ENCODE measurements at regions not wholly inside any gene's neighbourhood (a gene's known extent, or its start where the extent isn't known, plus 50 kb on each side); places are given as distances from the start of the nearest gene placed in this dataset.

DNA sequence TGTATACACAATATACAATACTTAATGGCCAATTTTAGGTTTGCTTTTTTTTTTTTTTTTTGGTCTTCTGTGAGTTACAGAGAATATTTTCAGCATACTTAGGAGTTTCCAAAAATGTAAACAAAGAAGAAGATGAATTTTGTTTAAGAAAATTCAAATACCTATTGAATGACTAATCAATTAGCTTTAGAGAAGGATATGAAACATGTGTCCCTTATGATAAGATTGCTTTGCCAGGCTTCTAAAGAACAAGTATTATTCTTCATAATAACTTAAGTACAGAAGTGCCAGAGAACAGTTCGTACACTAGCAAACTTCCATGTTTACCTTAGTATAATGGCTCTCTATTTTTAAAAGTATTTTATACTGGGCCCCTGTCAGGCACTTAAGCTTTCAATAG is 1191.0 kb upstream of the NCAM2 start:
- H3K4me1 ChIP-seq: no peaks in the 10 kb centered on the region
- no peaks in the 10 kb centered on the region for H3K36me3 ChIP-seq
- H3K27ac ChIP-seq: no peak overlapping the region
- TF ChIP-seq, protein P1, sequence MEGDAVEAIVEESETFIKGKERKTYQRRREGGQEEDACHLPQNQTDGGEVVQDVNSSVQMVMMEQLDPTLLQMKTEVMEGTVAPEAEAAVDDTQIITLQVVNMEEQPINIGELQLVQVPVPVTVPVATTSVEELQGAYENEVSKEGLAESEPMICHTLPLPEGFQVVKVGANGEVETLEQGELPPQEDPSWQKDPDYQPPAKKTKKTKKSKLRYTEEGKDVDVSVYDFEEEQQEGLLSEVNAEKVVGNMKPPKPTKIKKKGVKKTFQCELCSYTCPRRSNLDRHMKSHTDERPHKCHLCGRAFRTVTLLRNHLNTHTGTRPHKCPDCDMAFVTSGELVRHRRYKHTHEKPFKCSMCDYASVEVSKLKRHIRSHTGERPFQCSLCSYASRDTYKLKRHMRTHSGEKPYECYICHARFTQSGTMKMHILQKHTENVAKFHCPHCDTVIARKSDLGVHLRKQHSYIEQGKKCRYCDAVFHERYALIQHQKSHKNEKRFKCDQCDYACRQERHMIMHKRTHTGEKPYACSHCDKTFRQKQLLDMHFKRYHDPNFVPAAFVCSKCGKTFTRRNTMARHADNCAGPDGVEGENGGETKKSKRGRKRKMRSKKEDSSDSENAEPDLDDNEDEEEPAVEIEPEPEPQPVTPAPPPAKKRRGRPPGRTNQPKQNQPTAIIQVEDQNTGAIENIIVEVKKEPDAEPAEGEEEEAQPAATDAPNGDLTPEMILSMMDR (IDR thresholded peaks at IDR 0.05): no peak
- TF ChIP-seq POLR2A (IDR thresholded peaks at IDR 0.05): no peak
- ATAC-seq (no peak), DNase-seq (no peak)
- H3K27me3 ChIP-seq: no peaks in the 10 kb centered on the region
- intact Hi-C loops (cut with DNase I): no loop called here
- WGBS, 4 donors: 55 to 59% (median 56%) methylated on average over 1 of the region's 1 CpG
- H3K9me3 ChIP-seq: peaks cover 0 to under 1% (median 0%) of the 10 kb centered on the region in 12 donors
- no peak overlapping the region for H3K4me3 ChIP-seq

DNA sequence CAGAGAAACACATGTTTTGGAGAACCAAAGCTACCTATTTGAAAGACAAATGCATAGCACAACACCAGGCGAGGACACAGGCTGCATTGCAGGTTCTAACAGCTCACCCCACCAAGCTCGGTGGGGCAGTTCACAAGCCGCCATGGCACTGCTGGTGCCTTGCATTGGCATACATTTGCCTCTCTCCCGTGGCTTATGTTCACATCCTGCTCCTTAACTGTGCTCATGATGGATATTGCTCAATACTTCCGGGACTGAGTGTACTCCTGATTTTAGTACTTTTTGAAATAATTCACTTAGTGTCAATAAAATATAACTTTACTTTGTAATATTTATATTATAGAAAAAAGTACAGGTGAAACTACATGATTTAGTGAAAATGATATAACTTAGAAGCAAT is 1187.4 kb upstream of the NCAM2 start:
- DNase-seq (no peak), ATAC-seq (no peak)
- TF ChIP-seq, protein P1 (IDR thresholded peaks at IDR 0.05): no peak
- no peak for TF ChIP-seq POLR2A (IDR thresholded peaks at IDR 0.05)
- H3K27ac ChIP-seq: no peak overlapping the region
- no peaks in the 10 kb centered on the region for H3K4me1 ChIP-seq
- H3K36me3 ChIP-seq: no peaks in the 10 kb centered on the region
- H3K9me3 ChIP-seq: peaks cover 0 to 4% (median 0%) of the 10 kb centered on the region in 12 donors
- 50 to 75% (median 59%) methylated on average over 5 of the region's 5 CpGs for WGBS, 4 donors
- no peaks in the 10 kb centered on the region for H3K27me3 ChIP-seq
- intact Hi-C loops (cut with DNase I): no loop called here
- no peak overlapping the region for H3K4me3 ChIP-seq

DNA sequence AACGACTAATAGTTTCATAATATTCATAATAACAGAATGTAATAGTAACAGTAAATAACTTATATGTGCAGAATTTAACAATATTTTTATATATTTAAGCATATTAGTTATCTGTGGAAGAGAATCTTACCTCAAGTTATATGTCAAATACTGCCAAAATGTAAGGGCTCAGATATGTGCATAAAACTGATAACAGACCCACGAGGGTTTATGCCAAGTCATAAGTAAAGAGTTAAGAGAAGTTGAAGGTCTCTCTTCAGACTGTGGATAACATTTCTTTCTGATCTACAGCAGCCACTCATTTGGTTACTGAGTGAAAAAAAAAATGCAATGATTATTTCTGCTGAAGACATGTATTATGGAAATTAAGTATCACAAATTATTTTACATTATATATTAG is 1167.8 kb upstream of the NCAM2 start:
- DNase-seq: no peak
- H3K4me1 ChIP-seq: no peaks in the 10 kb centered on the region
- no peak for ATAC-seq
- H3K4me3 ChIP-seq: no peak overlapping the region
- 39 to 51% (median 41%) methylated on average over 2 of the region's 2 CpGs for WGBS, 4 donors
- no peak overlapping the region for H3K27ac ChIP-seq
- H3K36me3 ChIP-seq: no peaks in the 10 kb centered on the region
- intact Hi-C loops (cut with DNase I): no loop called here
- TF ChIP-seq, protein P1 (IDR thresholded peaks at IDR 0.05): no peak
- TF ChIP-seq POLR2A (IDR thresholded peaks at IDR 0.05): no peak
- no peaks in the 10 kb centered on the region for H3K9me3 ChIP-seq
- no peaks in the 10 kb centered on the region for H3K27me3 ChIP-seq

DNA sequence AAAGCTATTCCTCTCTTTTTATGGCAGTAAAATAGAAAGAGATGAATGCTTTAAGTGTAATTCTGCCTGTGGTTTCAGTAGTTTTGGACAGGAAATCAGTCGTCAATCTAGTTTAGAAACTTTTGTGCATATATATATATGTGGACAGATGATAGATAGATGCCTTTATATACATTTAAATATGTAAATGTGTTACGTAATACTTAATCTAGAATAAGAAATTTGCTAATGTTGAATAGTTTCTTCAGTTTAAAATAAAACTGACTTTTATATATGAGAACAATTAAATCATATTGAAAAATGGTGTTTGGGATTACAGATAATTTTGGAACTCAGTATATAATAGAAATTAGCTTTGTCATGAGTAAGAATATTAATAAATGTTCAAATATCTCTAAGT is 1165.7 kb upstream of the NCAM2 start:
- H3K9me3 ChIP-seq: no peaks in the 10 kb centered on the region
- intact Hi-C loops (cut with DNase I): no loop called here
- no peaks in the 10 kb centered on the region for H3K36me3 ChIP-seq
- no peak for ATAC-seq
- WGBS, 4 donors: 78 to 83% (median 82%) methylated on average over 2 of the region's 2 CpGs
- no peak overlapping the region for H3K4me3 ChIP-seq
- no peak for TF ChIP-seq POLR2A (IDR thresholded peaks at IDR 0.05)
- TF ChIP-seq, protein P1 (IDR thresholded peaks at IDR 0.05): no peak
- no peak overlapping the region for H3K27ac ChIP-seq
- no peaks in the 10 kb centered on the region for H3K4me1 ChIP-seq
- H3K27me3 ChIP-seq: no peaks in the 10 kb centered on the region
- DNase-seq: no peak

Measured in heart left ventricle (tissue), 16 donors.